Neutrophil (primary cell): ENCODE measurements at regions not wholly inside any gene's neighbourhood (a gene's known extent, or its start where the extent isn't known, plus 50 kb on each side); places are given as distances from the start of the nearest gene placed in this dataset.

Experiments
- H3K27ac ChIP-seq: fragments of 200-600 bp; sonication (generic); 2 replicates; pipeline ENCODE4 v1.5.1; 2016; ENCODE audit warnings: mild to moderate bottlenecking, moderate library complexity
- H3K27me3 ChIP-seq: fragments of 200-600 bp; sonication (generic); 2 replicates; pipeline ENCODE4 v1.6.0; 2016; ENCODE audit warnings: mild to moderate bottlenecking
- H3K36me3 ChIP-seq: fragments of 200-600 bp; sonication (generic); 2 replicates; pipeline ENCODE4 v1.5.1; 2017
- H3K4me1 ChIP-seq, 2 experiments: fragments of 200-600 bp in 1 of 2; sonication (generic) in 1 of 2; 1 replicate in 1 of 2; 2 replicates in 1 of 2; pipeline versions ENCODE4 v1.5.1 to v1.6.1; 2013 to 2016; ENCODE audit warnings: low read depth in 1 of 2, low read length in 1 of 2, mild to moderate bottlenecking in 1 of 2, moderate library complexity in 1 of 2; ENCODE audit not compliant: control insufficient read depth in 1 of 2, insufficient read depth in 1 of 2
- H3K4me3 ChIP-seq, 2 experiments: fragments of 200-600 bp in 1 of 2; sonication (generic) in 1 of 2; 1 replicate in 1 of 2; 2 replicates in 1 of 2; pipeline ENCODE4 v1.5.1; 2013 to 2016; ENCODE audit warnings: low read depth in 1 of 2, low read length in 1 of 2, mild to moderate bottlenecking in 1 of 2, moderate library complexity in 1 of 2
- H3K9me3 ChIP-seq: fragments of 200-600 bp; sonication (generic); 2 replicates; pipeline ENCODE4 v1.5.1; 2016
- TF ChIP-seq, protein P1 (sequence below): fragments of 200-600 bp; sonication (generic); IDR thresholded peaks from 2 replicates; pipeline ENCODE4 v1.5.1; 2016; ENCODE audit warnings: antibody characterized with exemption

DNA sequence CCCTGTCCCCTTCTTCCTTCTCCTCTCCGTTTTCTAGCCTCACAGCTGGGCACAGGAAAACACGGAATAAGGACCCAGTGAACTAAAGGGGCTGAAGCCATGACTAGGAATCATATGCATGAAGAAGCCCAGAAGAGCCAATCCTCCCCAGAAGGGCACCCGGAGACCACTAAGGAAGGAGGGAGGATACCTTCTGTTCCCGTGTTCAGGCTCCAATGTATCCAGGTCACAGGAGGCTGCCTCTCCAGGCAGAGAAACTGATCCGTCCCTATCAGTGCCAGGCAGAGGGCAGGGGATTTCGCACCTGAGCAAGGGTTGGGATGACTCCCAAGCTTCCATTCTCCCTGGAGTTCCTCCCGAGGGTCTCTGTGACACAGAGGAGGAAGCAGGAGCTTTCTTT is 246.6 kb downstream of the SNX10 start:
- TF ChIP-seq, protein P1, sequence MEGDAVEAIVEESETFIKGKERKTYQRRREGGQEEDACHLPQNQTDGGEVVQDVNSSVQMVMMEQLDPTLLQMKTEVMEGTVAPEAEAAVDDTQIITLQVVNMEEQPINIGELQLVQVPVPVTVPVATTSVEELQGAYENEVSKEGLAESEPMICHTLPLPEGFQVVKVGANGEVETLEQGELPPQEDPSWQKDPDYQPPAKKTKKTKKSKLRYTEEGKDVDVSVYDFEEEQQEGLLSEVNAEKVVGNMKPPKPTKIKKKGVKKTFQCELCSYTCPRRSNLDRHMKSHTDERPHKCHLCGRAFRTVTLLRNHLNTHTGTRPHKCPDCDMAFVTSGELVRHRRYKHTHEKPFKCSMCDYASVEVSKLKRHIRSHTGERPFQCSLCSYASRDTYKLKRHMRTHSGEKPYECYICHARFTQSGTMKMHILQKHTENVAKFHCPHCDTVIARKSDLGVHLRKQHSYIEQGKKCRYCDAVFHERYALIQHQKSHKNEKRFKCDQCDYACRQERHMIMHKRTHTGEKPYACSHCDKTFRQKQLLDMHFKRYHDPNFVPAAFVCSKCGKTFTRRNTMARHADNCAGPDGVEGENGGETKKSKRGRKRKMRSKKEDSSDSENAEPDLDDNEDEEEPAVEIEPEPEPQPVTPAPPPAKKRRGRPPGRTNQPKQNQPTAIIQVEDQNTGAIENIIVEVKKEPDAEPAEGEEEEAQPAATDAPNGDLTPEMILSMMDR = no peak
- Histone ChIP-seq H3K27ac (no peak overlapping the region), H3K4me3 (no peak overlapping the region), H3K36me3 (no peaks in the 10 kb centered on the region), H3K4me1 (peaks cover 0 to 3% of the 10 kb centered on the region in 2 experiments), H3K27me3 (peaks cover 55% of the 10 kb centered on the region), H3K9me3 (no peaks in the 10 kb centered on the region)

GRCh38 chr7:26538689-26539088 is 247.0 kb downstream of the SNX10 start:
- TF ChIP-seq, protein P1 = no peak
- H3K27me3 ChIP-seq = peaks cover 55% of the 10 kb centered on the region
- peaks cover 0 to 7% of the 10 kb centered on the region in 2 experiments for H3K4me1 ChIP-seq
- H3K4me3 ChIP-seq = no peak overlapping the region
- H3K36me3 ChIP-seq = no peaks in the 10 kb centered on the region
- no peaks in the 10 kb centered on the region for H3K9me3 ChIP-seq
- H3K27ac ChIP-seq = no peak overlapping the region

DNA sequence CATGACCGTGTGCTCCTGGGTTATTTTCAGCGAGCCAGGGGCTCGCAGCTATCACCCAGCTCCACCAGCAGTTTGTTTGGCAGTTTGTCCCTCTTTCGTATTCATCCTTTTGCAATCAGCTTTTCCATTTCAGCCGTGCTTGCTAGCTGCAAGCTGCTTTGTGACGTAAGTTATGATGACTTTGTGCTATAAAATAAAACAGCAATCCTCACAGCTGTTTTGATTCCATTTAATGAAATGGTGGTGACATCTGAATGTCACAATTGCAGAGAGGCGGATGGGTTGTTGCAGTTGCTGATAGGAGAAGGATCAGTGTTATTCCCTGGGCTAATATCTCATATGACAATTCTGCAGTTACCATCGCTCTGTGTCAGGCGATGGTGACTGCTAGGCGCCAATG is 251.7 kb downstream of the SNX10 start:
- Histone ChIP-seq H3K4me1 (peaks cover 0 to 7% of the 10 kb centered on the region in 2 experiments), H3K4me3 (no peak overlapping the region), H3K27me3 (peaks cover 21% of the 10 kb centered on the region), H3K36me3 (no peaks in the 10 kb centered on the region), H3K9me3 (no peaks in the 10 kb centered on the region), H3K27ac (no peak overlapping the region)
- TF ChIP-seq, protein P1 = no peak

- H3K36me3 ChIP-seq = no peaks in the 10 kb centered on the region
- H3K4me1 ChIP-seq = peaks cover 0 to 7% of the 10 kb centered on the region in 2 experiments
- H3K27ac ChIP-seq = no peak overlapping the region
- H3K27me3 ChIP-seq = peaks cover 15% of the 10 kb centered on the region
- TF ChIP-seq, protein P1 = no peak
- H3K9me3 ChIP-seq = no peaks in the 10 kb centered on the region
- no peak overlapping the region for H3K4me3 ChIP-seq
Measured at GRCh38 chr7:26543951-26544350, 252.3 kb downstream of the SNX10 start.

DNA sequence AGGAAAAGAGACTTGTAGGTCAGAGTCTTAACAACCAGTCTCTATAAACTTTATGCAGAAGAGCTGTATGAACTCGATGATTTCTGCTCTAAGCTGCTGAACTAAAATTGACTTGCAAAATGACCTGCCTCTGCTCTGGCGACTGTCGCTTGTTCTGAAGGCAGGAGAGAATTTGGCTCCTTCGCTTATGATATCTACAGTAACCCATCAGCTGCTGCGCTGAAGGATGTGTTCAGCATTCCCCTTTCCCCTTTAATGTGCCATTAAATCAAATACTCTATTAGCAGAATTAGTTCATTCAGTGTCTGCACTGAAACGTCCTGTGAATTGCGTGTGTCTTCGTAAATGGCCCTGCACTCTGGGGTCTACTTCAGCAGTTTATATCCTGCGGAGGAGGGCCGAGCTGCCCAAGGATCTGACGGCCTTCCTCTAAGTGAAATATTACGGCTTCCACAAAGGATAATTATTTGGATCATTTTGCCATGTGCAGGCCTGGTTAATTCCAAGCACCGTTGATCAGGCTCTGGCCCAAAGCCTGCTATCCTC is 254.9 kb downstream of the SNX10 start:
- H3K36me3 ChIP-seq = no peaks in the 10 kb centered on the region
- H3K27me3 ChIP-seq = no peaks in the 10 kb centered on the region
- H3K9me3 ChIP-seq = no peaks in the 10 kb centered on the region
- no peak overlapping the region for H3K27ac ChIP-seq
- H3K4me1 ChIP-seq = peaks cover 0 to 26% of the 10 kb centered on the region in 2 experiments
- H3K4me3 ChIP-seq = no peak overlapping the region
- TF ChIP-seq, protein P1 = no peak
